Natural killer cell treated with Interleukin-12 subunit alpha and Interleukin-12 subunit beta and Interleukin-15 and Interleukin-18, amount 100 ng/mL, for 72 hours (primary cell): ENCODE measurements at regions not wholly inside any gene's neighbourhood (a gene's known extent, or its start where the extent isn't known, plus 50 kb on each side); places are given as distances from the start of the nearest gene placed in this dataset.
"Not testable (repeated sequence)": the region's sequence is repeated elsewhere in the genome, so short reads cannot be mapped to it uniquely, and the experiment has no call there.

Experiments used
- ATAC-seq, 2 donors: fragments of 150-1000 bp; cut with Tn5 transposase in 1 of 2; sonication (Bioruptor Pico), chemical (Tn5 transposase) in 1 of 2; 2 replicates each; pipeline ENCODE4 v1.10.0; 2021
- DNase-seq: peaks from one replicate; pipeline ENCODE4 v3.0.0; 2022; ENCODE audit warnings: low spot score
- H3K27ac Mint-ChIP-seq, 2 donors: 1 replicate in 1 of 2; 2 replicates in 1 of 2; pipeline ENCODE4 v1.8.0; 2022; ENCODE audit warnings: mixed read lengths in 2 of 2, mild to moderate bottlenecking in 1 of 2, moderate library complexity in 1 of 2
- H3K27me3 Mint-ChIP-seq, 2 donors: 1 replicate in 1 of 2; 2 replicates in 1 of 2; pipeline ENCODE4 v1.8.0; 2022; ENCODE audit warnings: mixed read lengths in 2 of 2
- H3K36me3 Mint-ChIP-seq: one replicate; pipeline ENCODE4 v1.8.0; 2022; ENCODE audit warnings: mixed read lengths
- H3K4me1 Mint-ChIP-seq, 2 donors: 1 replicate in 1 of 2; 2 replicates in 1 of 2; pipeline ENCODE4 v1.8.0; 2022; ENCODE audit warnings: low read depth in 2 of 2, mixed read lengths in 2 of 2, mild to moderate bottlenecking in 1 of 2
- H3K4me3 Mint-ChIP-seq: one replicate; pipeline ENCODE4 v1.8.0; 2022; ENCODE audit warnings: mixed read lengths
- H3K9me3 Mint-ChIP-seq: 2 replicates; pipeline ENCODE4 v1.8.0; 2022; ENCODE audit warnings: mixed read lengths

GRCh38 chr4:97370568-97370967 is 772.7 kb downstream of the STPG2 start:
- H3K36me3 Mint-ChIP-seq, result peaks cover 5% of the 10 kb centered on the region
- ATAC-seq, result no peak
- no peak for DNase-seq
- no peak overlapping the region for H3K4me3 Mint-ChIP-seq
- H3K27me3 Mint-ChIP-seq, result no peaks in the 10 kb centered on the region
- no peaks in the 10 kb centered on the region for H3K4me1 Mint-ChIP-seq
- no peak overlapping the region for H3K27ac Mint-ChIP-seq
- H3K9me3 Mint-ChIP-seq, result peaks cover 27% of the 10 kb centered on the region

DNA sequence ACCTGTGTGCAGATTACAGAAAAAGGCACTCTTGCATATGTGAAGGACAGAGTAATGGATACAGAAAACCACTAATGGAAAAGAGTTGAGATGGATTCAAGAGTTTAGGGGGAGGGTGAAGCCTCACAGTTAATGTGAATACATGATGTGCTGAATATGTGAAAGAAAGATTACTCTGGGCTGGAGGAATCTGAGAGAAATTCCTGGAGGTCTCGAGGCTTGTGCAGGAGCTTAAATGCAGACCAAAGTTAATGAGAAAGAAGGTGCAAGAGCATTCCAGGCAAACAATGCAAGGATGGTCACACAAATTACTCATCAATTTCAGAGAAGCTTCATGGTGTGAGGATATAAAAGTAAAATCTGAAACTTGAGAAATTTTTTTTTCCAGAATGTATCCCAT is 768.8 kb downstream of the STPG2 start:
- Mint-ChIP-seq H3K9me3 (peaks cover 27% of the 10 kb centered on the region), H3K27me3 (no peaks in the 10 kb centered on the region), H3K36me3 (peaks cover 5% of the 10 kb centered on the region), H3K4me3 (no peak overlapping the region), H3K27ac (no peak overlapping the region), H3K4me1 (no peaks in the 10 kb centered on the region)
- no peak for DNase-seq
- ATAC-seq, result no peak

GRCh38 chr4:97386969-97387368 is 756.3 kb downstream of the STPG2 start:
- peaks cover 30% of the 10 kb centered on the region for H3K9me3 Mint-ChIP-seq
- H3K4me1 Mint-ChIP-seq, result no peaks in the 10 kb centered on the region
- no peak overlapping the region for H3K27ac Mint-ChIP-seq
- DNase-seq (no peak), ATAC-seq (no peak)
- H3K4me3 Mint-ChIP-seq, result no peak overlapping the region
- H3K36me3 Mint-ChIP-seq, result no peaks in the 10 kb centered on the region
- no peaks in the 10 kb centered on the region for H3K27me3 Mint-ChIP-seq

DNA sequence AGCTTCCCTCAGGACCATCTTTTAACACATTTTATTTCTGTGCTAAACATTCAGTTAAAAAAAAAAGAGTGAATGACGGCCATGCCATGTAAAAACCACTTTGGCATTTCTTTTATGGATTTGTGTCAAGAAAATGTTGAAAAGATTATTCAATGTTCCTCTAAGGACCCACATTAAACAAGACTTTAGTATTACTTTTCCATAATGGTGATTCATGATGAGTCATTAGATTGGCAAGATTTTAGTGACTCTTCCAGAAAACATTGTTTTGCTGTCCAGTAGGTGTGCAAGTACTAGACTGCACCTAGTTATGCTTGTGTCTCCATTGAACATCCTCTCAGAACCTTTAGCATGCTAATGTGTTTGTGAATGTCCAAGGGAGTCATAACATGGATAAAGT is 748.6 kb downstream of the STPG2 start:
- no peak overlapping the region for H3K4me3 Mint-ChIP-seq
- no peak overlapping the region for H3K27ac Mint-ChIP-seq
- H3K9me3 Mint-ChIP-seq, result peaks cover 14% of the 10 kb centered on the region
- ATAC-seq (no peak), DNase-seq (no peak)
- H3K27me3 Mint-ChIP-seq, result no peaks in the 10 kb centered on the region
- H3K36me3 Mint-ChIP-seq, result no peaks in the 10 kb centered on the region
- H3K4me1 Mint-ChIP-seq, result no peaks in the 10 kb centered on the region

- H3K36me3 Mint-ChIP-seq, result peaks cover 5% of the 10 kb centered on the region
- no peaks in the 10 kb centered on the region for H3K27me3 Mint-ChIP-seq
- H3K4me1 Mint-ChIP-seq, result no peaks in the 10 kb centered on the region
- peaks cover 22% of the 10 kb centered on the region for H3K9me3 Mint-ChIP-seq
- no peak overlapping the region for H3K4me3 Mint-ChIP-seq
- ATAC-seq (no peak), DNase-seq (no peak)
- no peak overlapping the region for H3K27ac Mint-ChIP-seq
Observed at GRCh38 chr4:97396097-97396496, 747.2 kb downstream of the STPG2 start.

DNA sequence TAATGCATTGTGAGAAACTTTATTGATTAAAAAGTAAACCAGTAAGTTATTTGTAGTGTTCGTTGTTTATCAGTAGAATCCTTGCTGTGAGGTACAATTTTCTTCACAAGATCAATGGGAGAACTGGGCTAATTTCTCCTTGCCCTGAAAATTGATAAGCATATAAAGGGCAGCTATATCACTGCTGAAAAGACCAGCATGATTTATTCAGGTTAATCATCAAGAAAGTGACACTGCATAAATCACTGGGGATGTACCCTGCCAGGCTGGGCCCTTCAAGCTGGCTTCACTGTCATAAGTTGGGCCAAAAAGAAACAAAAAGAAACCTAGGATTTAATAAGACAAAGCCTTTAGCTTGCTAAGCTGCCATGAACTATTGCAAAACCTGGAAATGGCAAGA is 746.7 kb downstream of the STPG2 start:
- Mint-ChIP-seq H3K9me3 (peaks cover 23% of the 10 kb centered on the region), H3K4me3 (no peak overlapping the region), H3K36me3 (peaks cover 5% of the 10 kb centered on the region), H3K27ac (no peak overlapping the region), H3K27me3 (no peaks in the 10 kb centered on the region), H3K4me1 (no peaks in the 10 kb centered on the region)
- DNase-seq, result no peak
- ATAC-seq, result no peak

DNA sequence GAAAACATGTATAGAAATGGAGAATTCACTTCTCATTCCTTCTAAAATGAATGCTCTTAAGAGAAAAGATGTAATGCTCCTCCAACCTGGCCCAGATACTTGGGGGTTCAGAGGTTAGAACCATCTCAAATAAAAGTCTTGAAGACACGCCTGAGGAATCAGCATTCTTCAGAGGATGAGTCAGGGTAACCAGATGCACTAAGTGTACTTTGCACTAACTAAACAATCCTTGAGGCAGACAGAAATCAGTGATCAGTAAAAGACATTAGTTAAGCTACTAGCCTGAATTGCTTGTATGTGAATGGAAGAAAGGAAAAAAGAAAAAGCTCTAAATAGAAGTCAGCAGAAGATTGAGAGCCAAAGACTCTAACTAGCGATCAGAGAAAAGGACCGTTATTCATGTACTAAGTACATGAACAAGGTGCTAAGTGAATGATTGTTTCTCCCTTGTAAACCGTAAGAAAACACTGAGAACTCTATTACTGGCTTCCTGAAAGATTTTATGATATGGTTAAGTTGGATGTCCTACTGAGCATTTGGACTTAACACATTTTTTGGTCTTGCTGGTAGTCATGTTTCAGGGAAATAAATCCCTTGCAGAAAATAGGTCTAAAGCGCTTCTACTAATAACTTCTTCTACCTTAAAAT is 738.3 kb downstream of the STPG2 start:
- DNase-seq (no peak), ATAC-seq (no peak)
- no peak overlapping the region for H3K27ac Mint-ChIP-seq
- H3K4me3 Mint-ChIP-seq, result no peak overlapping the region
- no peaks in the 10 kb centered on the region for H3K27me3 Mint-ChIP-seq
- no peaks in the 10 kb centered on the region for H3K4me1 Mint-ChIP-seq
- H3K36me3 Mint-ChIP-seq, result peaks cover 10% of the 10 kb centered on the region
- peaks cover 37% of the 10 kb centered on the region for H3K9me3 Mint-ChIP-seq

DNA sequence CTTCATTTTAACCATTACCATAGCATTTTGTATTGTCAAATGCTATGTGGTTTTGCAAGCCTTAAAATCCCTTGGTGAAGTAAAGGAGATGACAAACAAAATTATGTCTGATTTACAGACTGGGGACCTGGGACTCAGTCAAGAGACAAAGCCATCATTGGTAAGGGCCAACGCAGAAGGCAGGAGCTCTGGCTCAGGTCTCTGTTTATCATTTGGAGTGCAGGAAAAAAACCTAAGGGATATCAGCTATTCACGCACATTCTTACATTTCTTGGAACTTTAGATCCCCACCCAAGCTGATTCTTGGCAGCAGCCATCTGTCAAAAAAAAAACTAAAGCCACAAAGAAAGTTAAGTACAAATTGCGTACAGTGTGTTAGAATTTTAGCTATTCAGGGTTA is 731.9 kb downstream of the STPG2 start:
- H3K27ac Mint-ChIP-seq, result no peak overlapping the region
- DNase-seq (no peak), ATAC-seq (no peak)
- no peaks in the 10 kb centered on the region for H3K4me1 Mint-ChIP-seq
- H3K9me3 Mint-ChIP-seq, result peaks cover 22% of the 10 kb centered on the region
- peaks cover 10% of the 10 kb centered on the region for H3K36me3 Mint-ChIP-seq
- no peaks in the 10 kb centered on the region for H3K27me3 Mint-ChIP-seq
- H3K4me3 Mint-ChIP-seq, result no peak overlapping the region

DNA sequence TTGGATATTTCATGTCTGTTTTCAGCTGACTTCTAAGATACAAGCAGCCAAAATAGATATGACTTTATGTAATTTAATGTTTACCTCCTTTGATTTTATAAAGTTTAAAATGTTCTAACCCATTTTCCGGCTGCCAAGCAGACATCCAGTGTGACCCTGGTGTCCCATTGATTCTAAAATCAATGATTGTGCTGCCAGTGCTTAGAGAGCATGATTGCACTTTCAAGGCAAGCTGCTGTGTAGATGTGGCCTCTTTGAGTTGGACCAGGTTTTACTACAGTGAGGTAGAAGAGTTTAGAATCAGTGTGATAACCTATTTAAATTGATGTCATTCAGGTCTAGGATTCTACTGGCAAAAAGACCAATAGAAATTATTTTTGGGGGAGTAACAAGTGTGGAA is 730.9 kb downstream of the STPG2 start:
- Mint-ChIP-seq H3K27me3 (no peaks in the 10 kb centered on the region), H3K36me3 (peaks cover 7% of the 10 kb centered on the region), H3K27ac (no peak overlapping the region), H3K4me3 (no peak overlapping the region), H3K9me3 (peaks cover 21% of the 10 kb centered on the region), H3K4me1 (no peaks in the 10 kb centered on the region)
- no peak for DNase-seq
- no peak for ATAC-seq

DNA sequence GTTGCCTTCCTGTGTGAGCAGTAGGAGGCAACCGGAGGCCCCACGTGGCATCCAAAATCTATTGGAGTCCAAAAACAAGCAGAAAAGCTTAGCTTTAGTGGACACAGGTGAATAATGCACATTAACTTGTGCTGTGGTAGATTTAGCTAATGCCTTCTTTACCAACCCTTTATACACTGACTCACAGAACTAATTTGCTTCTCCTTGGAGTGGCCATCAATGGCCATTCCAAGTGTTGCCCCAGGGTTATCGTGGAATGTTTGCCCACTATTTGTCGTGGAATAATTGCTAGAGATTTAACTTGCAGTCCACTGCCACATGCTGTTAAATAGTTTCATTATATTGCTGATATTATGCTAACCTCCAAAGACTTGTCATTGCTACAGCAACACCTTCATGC is 729.1 kb downstream of the STPG2 start:
- ATAC-seq (no peak), DNase-seq (no peak)
- no peaks in the 10 kb centered on the region for H3K27me3 Mint-ChIP-seq
- peaks cover 11% of the 10 kb centered on the region for H3K36me3 Mint-ChIP-seq
- H3K9me3 Mint-ChIP-seq, result peaks cover 34% of the 10 kb centered on the region
- no peak overlapping the region for H3K4me3 Mint-ChIP-seq
- no peaks in the 10 kb centered on the region for H3K4me1 Mint-ChIP-seq
- H3K27ac Mint-ChIP-seq, result no peak overlapping the region

DNA sequence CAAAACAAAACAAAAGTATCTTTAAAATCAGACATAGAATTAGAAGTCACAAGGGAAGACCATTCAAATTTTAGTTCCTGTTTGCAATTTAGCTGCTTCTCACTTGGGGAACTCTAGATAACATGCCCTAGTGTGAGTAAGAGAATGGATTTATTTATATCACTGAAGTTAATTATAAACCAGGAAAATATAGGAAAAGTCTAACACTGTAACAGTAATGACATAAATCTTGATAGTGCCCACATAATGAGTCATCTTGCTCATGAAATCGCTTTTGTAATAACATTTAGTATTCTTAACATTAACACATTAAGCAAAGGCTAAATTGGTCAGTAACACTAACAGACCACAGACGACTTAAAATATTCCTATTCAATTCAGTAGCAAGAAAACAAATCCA is 710.7 kb downstream of the STPG2 start:
- no peak overlapping the region for H3K4me3 Mint-ChIP-seq
- ATAC-seq (no peak), DNase-seq (no peak)
- H3K36me3 Mint-ChIP-seq, result peaks cover 12% of the 10 kb centered on the region
- no peaks in the 10 kb centered on the region for H3K4me1 Mint-ChIP-seq
- no peak overlapping the region for H3K27ac Mint-ChIP-seq
- no peaks in the 10 kb centered on the region for H3K27me3 Mint-ChIP-seq
- peaks cover 18% of the 10 kb centered on the region for H3K9me3 Mint-ChIP-seq

GRCh38 chr4:97437998-97438705 is 705.1 kb downstream of the STPG2 start:
- not testable (repeated sequence) for DNase-seq, H3K9me3 Mint-ChIP-seq, H3K4me3 Mint-ChIP-seq, H3K36me3 Mint-ChIP-seq, H3K4me1 Mint-ChIP-seq, H3K27ac Mint-ChIP-seq, H3K27me3 Mint-ChIP-seq
- ATAC-seq, result peak in 1 of 2 donors; percentile 20

DNA sequence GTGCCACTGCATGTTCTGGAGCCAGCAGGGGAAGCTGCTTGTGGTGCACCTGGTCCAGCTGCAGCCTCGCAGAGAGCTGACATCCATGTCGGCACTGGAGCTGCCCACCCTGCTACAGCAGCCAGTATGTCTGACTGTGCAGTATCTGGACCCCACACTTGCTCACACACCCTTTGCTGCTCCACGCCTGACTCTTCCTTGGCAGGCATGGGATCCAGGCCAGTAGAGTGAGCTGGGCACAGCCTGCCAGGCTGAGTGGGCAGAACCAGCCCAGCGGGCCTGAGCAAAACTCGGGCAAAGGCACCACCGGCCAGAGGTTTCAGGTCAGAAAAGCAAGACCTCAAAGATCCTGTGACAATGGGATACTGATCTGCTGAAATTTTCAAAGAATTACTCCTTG is 690.1 kb downstream of the STPG2 start:
- H3K4me1 Mint-ChIP-seq, result no peaks in the 10 kb centered on the region
- no peak overlapping the region for H3K4me3 Mint-ChIP-seq
- H3K27me3 Mint-ChIP-seq, result no peaks in the 10 kb centered on the region
- peaks cover 8% of the 10 kb centered on the region for H3K36me3 Mint-ChIP-seq
- H3K9me3 Mint-ChIP-seq, result peaks cover 3% of the 10 kb centered on the region
- ATAC-seq, result no peak
- no peak overlapping the region for H3K27ac Mint-ChIP-seq
- DNase-seq, result no peak

- H3K9me3 Mint-ChIP-seq, result peaks cover 6% of the 10 kb centered on the region
- no peaks in the 10 kb centered on the region for H3K4me1 Mint-ChIP-seq
- H3K27me3 Mint-ChIP-seq, result no peaks in the 10 kb centered on the region
- DNase-seq (no peak), ATAC-seq (no peak)
- peaks cover 8% of the 10 kb centered on the region for H3K36me3 Mint-ChIP-seq
- H3K4me3 Mint-ChIP-seq, result no peak overlapping the region
- no peak overlapping the region for H3K27ac Mint-ChIP-seq
Observed at GRCh38 chr4:97457253-97457652, 686.0 kb downstream of the STPG2 start.

DNA sequence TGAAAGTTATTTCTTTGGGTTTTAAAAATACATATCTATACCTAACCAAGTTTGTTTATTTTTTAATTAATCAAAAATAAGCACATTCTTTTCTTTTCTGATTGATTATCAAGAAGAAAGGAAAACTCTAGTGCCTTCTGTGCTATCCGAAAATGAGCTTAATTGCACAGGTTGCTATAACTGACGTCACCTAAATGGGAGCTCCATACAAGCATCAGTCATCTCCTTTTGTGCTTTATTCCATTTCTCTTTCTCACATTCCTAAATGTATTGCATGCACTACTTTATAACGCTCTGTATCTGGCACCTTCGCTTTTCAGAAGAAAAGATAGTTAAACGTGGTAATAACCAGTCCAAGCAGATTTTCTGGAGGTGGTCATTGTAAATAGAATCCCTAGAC is 675.0 kb downstream of the STPG2 start:
- DNase-seq, result no peak
- Mint-ChIP-seq H3K4me1 (no peaks in the 10 kb centered on the region), H3K9me3 (peaks cover 17% of the 10 kb centered on the region), H3K4me3 (no peak overlapping the region), H3K27ac (no peak overlapping the region), H3K36me3 (no peaks in the 10 kb centered on the region), H3K27me3 (no peaks in the 10 kb centered on the region)
- no peak for ATAC-seq
